Kidney (tissue), 13 donors: ENCODE measurements at regions not wholly inside any gene's neighbourhood (a gene's known extent, or its start where the extent isn't known, plus 50 kb on each side); places are given as distances from the start of the nearest gene placed in this dataset.

ENCODE experiments used
- DNase-seq, 5 donors: peaks; one replicate each; pipeline ENCODE4 v3.0.0-alpha.2; 2013 to 2020
- FAIRE-seq: peaks from 2 replicates; lab custom pipeline; 2012; peaks lifted over from hg19 to GRCh38; lab: Jason Lieb, UNC
- H3K27ac ChIP-seq, 2 donors: one replicate each; pipeline ENCODE4 v1.7.0; 2013; ENCODE audit warnings: low read depth in 2 of 2, low read length in 2 of 2, inconsistent platforms in 1 of 2
- H3K27me3 ChIP-seq: one replicate; pipeline ENCODE4 v1.7.1; 2013; ENCODE audit warnings: low read length, inconsistent platforms; ENCODE audit not compliant: control insufficient read depth, insufficient read depth
- H3K36me3 ChIP-seq, 3 donors: one replicate each; pipeline versions ENCODE4 v1.7.0 to v1.7.1; 2013; ENCODE audit warnings: low read length in 3 of 3, control low read depth in 1 of 3, inconsistent platforms in 1 of 3; ENCODE audit not compliant: insufficient read depth in 3 of 3, control insufficient read depth in 2 of 3
- H3K4me1 ChIP-seq, 3 donors: one replicate each; pipeline versions ENCODE4 v1.7.0 to v1.7.1; 2013; ENCODE audit warnings: low read length in 3 of 3, inconsistent platforms in 1 of 3, low read depth in 1 of 3; ENCODE audit not compliant: control insufficient read depth in 2 of 3, insufficient read depth in 2 of 3
- H3K4me3 ChIP-seq, 3 donors: one replicate each; pipeline versions ENCODE4 v1.7.0 to v1.8.1; 2013; ENCODE audit warnings: low read length in 3 of 3, control low read depth in 1 of 3, inconsistent platforms in 1 of 3
- H3K9ac ChIP-seq, 3 donors: one replicate each; pipeline versions ENCODE4 v1.7.0 to v1.7.1; 2013; ENCODE audit warnings: low read length in 3 of 3, control low read depth in 1 of 3, inconsistent platforms in 1 of 3
- H3K9me3 ChIP-seq, 3 donors: one replicate each; pipeline versions ENCODE4 v1.7.0 to v1.7.1; 2013; ENCODE audit warnings: low read length in 3 of 3, control low read depth in 1 of 3, inconsistent platforms in 1 of 3; ENCODE audit not compliant: control insufficient read depth in 2 of 3, insufficient read depth in 1 of 3
- intact Hi-C: fragments of 100-400 bp; cut with DNase I; formaldehyde crosslinking; loops from one replicate; pipeline ENCODE4 v1.11.1; 2022
- TF ChIP-seq, protein P1 (sequence below): IDR thresholded peaks from 3 replicates; pipeline ENCODE4 v1.5.1; 2012; ENCODE audit warnings: mild to moderate bottlenecking, moderate library complexity, borderline replicate concordance; ENCODE audit not compliant: insufficient read depth; ENCODE audit errors: extremely low read depth
- donor health status: control.
- donor health status: control.
- donor health status: control.
- donor health status: control.
- donor health status: control.
- donor health status: DM: yes; HTN: yes; CAD: no.
- donor health status: Normal renal cell carcinoma (clear cell type).

DNA sequence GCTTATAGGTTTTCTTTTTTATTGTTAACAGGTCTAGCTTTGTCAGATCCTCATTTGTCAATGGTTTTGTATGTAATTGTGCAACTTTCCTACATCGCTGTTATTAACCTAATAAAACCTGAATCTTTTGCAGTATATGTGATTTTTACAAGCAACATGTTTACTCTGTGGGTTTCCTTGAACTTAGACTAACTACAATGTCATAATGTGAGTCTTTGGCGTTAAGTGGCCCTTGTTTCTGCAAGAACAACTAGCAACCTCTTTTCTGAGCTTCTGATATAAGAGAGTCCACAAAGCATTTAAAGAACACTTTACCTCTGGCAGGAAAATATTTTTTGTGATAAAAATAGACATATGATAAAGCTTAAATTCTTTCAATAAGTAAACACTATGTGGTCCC, 230.3 kb upstream of the CFAP20DC start:
- Histone ChIP-seq H3K36me3 (no peaks in the 10 kb centered on the region), H3K27me3 (no peaks in the 10 kb centered on the region), H3K9ac (no peak overlapping the region), H3K27ac (no peak overlapping the region), H3K4me1 (peaks cover 0 to 2% (median 0%) of the 10 kb centered on the region in 3 donors), H3K9me3 (no peaks in the 10 kb centered on the region), H3K4me3 (no peak overlapping the region)
- intact Hi-C loops = no loop called here
- TF ChIP-seq, protein P1, sequence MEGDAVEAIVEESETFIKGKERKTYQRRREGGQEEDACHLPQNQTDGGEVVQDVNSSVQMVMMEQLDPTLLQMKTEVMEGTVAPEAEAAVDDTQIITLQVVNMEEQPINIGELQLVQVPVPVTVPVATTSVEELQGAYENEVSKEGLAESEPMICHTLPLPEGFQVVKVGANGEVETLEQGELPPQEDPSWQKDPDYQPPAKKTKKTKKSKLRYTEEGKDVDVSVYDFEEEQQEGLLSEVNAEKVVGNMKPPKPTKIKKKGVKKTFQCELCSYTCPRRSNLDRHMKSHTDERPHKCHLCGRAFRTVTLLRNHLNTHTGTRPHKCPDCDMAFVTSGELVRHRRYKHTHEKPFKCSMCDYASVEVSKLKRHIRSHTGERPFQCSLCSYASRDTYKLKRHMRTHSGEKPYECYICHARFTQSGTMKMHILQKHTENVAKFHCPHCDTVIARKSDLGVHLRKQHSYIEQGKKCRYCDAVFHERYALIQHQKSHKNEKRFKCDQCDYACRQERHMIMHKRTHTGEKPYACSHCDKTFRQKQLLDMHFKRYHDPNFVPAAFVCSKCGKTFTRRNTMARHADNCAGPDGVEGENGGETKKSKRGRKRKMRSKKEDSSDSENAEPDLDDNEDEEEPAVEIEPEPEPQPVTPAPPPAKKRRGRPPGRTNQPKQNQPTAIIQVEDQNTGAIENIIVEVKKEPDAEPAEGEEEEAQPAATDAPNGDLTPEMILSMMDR = no peak
- DNase-seq (no peak), FAIRE-seq (no peak)

DNA sequence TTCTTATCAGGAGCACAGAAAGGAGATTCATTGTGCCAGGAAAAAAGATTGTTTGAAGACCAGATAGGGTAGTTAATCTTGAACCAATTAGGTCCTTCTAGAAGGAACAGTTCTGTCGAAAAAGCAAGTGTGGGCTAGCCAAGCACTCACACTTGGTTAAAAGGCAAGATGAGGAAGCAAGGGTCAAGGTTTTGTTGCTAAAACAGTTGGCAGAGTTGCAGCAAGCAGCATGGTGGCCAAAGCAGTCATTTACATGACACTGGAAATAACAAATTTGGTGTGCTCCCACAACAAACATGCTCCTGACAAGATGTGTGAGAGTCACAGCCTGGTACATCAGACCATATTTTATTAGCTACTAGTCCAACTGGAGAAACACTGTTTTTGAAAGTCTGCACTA, 228.0 kb upstream of the CFAP20DC start:
- FAIRE-seq (no peak), DNase-seq (no peak)
- Histone ChIP-seq H3K27me3 (no peaks in the 10 kb centered on the region), H3K9me3 (no peaks in the 10 kb centered on the region), H3K27ac (no peak overlapping the region), H3K4me1 (no peaks in the 10 kb centered on the region), H3K9ac (no peak overlapping the region), H3K4me3 (no peak overlapping the region), H3K36me3 (no peaks in the 10 kb centered on the region)
- TF ChIP-seq, protein P1 = no peak
- intact Hi-C loops = no loop called here

DNA sequence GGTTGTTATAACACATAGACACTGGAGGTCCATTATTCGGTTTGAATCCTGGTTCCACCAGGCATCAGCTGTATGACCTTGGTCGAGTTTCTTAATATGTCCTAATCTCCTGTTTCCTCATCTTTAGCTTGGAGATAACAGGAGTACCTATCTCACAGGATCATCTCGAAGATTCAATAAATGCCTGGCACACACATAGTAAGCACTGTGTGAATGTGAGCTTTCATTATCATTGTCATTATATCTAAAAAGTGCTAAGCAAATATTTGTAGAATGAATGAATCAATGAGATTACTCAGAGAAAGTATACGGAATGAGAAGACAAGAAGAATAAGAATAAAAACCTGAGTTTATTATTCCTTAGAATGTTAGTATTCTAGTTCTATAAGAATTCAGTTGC, 227.4 kb upstream of the CFAP20DC start:
- Histone ChIP-seq H3K9ac (no peak overlapping the region), H3K27me3 (no peaks in the 10 kb centered on the region), H3K36me3 (no peaks in the 10 kb centered on the region), H3K4me3 (no peak overlapping the region), H3K4me1 (no peaks in the 10 kb centered on the region), H3K27ac (no peak overlapping the region), H3K9me3 (no peaks in the 10 kb centered on the region)
- intact Hi-C loops = no loop called here
- FAIRE-seq (no peak), DNase-seq (no peak)
- TF ChIP-seq, protein P1 = no peak

DNA sequence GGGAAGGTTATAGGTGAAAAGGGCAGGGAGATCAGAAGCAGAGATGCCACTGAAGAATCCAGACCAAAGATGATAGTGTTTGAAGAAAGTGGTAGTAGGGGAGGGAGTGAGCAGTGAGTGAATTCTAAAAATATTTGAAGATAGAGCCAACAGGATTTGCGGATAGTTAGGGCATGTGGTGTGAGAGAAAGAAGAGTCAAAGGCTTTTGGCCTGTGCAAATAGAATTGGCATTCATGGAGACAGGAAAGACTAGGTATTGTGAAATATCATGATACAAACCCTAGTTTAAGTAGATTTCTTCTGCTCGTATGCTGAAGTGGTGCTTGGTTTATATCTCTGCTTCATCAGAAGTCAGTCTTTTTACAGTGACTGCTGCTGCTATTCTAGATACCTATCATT, 224.2 kb upstream of the CFAP20DC start:
- intact Hi-C loops = no loop called here
- H3K27me3 ChIP-seq = no peaks in the 10 kb centered on the region
- no peak overlapping the region for H3K27ac ChIP-seq
- H3K4me3 ChIP-seq = no peak overlapping the region
- no peak for FAIRE-seq
- no peak for DNase-seq
- TF ChIP-seq, protein P1 = no peak
- no peak overlapping the region for H3K9ac ChIP-seq
- no peaks in the 10 kb centered on the region for H3K36me3 ChIP-seq
- no peaks in the 10 kb centered on the region for H3K9me3 ChIP-seq
- no peaks in the 10 kb centered on the region for H3K4me1 ChIP-seq
